ENCODE measurements at regions not wholly inside any gene's neighbourhood (a gene's known extent, or its start where the extent isn't known, plus 50 kb on each side); places are given as distances from the start of the nearest gene placed in this dataset.

DNA sequence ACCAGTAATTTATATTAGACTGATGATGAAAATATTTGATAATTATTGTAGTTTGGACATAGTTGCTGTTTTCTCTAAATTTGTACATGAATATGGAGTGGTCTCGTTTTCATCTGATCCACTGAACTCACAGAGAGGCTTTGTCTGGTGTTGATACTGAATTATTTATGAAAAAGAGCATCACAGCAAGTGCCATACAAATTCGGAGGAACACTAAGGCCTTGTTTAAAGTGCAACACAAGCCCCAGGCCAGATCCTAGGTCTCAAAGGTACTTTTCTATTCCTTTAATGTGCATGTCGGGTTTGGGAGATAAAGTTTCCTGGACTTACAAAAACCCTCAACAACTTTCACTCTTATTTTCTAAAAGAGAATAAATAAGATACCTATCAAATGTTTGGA lies 796.8 kb upstream of the EPHA6 start (continued):
- TF ChIP-seq, protein P1, sequence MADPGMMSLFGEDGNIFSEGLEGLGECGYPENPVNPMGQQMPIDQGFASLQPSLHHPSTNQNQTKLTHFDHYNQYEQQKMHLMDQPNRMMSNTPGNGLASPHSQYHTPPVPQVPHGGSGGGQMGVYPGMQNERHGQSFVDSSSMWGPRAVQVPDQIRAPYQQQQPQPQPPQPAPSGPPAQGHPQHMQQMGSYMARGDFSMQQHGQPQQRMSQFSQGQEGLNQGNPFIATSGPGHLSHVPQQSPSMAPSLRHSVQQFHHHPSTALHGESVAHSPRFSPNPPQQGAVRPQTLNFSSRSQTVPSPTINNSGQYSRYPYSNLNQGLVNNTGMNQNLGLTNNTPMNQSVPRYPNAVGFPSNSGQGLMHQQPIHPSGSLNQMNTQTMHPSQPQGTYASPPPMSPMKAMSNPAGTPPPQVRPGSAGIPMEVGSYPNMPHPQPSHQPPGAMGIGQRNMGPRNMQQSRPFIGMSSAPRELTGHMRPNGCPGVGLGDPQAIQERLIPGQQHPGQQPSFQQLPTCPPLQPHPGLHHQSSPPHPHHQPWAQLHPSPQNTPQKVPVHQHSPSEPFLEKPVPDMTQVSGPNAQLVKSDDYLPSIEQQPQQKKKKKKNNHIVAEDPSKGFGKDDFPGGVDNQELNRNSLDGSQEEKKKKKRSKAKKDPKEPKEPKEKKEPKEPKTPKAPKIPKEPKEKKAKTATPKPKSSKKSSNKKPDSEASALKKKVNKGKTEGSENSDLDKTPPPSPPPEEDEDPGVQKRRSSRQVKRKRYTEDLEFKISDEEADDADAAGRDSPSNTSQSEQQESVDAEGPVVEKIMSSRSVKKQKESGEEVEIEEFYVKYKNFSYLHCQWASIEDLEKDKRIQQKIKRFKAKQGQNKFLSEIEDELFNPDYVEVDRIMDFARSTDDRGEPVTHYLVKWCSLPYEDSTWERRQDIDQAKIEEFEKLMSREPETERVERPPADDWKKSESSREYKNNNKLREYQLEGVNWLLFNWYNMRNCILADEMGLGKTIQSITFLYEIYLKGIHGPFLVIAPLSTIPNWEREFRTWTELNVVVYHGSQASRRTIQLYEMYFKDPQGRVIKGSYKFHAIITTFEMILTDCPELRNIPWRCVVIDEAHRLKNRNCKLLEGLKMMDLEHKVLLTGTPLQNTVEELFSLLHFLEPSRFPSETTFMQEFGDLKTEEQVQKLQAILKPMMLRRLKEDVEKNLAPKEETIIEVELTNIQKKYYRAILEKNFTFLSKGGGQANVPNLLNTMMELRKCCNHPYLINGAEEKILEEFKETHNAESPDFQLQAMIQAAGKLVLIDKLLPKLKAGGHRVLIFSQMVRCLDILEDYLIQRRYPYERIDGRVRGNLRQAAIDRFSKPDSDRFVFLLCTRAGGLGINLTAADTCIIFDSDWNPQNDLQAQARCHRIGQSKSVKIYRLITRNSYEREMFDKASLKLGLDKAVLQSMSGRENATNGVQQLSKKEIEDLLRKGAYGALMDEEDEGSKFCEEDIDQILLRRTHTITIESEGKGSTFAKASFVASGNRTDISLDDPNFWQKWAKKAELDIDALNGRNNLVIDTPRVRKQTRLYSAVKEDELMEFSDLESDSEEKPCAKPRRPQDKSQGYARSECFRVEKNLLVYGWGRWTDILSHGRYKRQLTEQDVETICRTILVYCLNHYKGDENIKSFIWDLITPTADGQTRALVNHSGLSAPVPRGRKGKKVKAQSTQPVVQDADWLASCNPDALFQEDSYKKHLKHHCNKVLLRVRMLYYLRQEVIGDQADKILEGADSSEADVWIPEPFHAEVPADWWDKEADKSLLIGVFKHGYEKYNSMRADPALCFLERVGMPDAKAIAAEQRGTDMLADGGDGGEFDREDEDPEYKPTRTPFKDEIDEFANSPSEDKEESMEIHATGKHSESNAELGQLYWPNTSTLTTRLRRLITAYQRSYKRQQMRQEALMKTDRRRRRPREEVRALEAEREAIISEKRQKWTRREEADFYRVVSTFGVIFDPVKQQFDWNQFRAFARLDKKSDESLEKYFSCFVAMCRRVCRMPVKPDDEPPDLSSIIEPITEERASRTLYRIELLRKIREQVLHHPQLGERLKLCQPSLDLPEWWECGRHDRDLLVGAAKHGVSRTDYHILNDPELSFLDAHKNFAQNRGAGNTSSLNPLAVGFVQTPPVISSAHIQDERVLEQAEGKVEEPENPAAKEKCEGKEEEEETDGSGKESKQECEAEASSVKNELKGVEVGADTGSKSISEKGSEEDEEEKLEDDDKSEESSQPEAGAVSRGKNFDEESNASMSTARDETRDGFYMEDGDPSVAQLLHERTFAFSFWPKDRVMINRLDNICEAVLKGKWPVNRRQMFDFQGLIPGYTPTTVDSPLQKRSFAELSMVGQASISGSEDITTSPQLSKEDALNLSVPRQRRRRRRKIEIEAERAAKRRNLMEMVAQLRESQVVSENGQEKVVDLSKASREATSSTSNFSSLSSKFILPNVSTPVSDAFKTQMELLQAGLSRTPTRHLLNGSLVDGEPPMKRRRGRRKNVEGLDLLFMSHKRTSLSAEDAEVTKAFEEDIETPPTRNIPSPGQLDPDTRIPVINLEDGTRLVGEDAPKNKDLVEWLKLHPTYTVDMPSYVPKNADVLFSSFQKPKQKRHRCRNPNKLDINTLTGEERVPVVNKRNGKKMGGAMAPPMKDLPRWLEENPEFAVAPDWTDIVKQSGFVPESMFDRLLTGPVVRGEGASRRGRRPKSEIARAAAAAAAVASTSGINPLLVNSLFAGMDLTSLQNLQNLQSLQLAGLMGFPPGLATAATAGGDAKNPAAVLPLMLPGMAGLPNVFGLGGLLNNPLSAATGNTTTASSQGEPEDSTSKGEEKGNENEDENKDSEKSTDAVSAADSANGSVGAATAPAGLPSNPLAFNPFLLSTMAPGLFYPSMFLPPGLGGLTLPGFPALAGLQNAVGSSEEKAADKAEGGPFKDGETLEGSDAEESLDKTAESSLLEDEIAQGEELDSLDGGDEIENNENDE (IDR thresholded peaks at IDR 0.05; ENCODE audit: insufficient replicate concordance, low read length), result no peak
- TF ChIP-seq NANOG (IDR thresholded peaks at IDR 0.05; ENCODE audit: insufficient read depth, low read depth, low read length, poor library complexity, severe bottlenecking) (no peak), FOSL1 (IDR thresholded peaks at IDR 0.05; ENCODE audit: insufficient read depth, low read depth, low read length) (no peak), CREB1 (IDR thresholded peaks at IDR 0.05) (no peak), KDM1A (IDR thresholded peaks at IDR 0.05; ENCODE audit: borderline replicate concordance, low read length) (no peak), TCF12 (IDR thresholded peaks at IDR 0.05; ENCODE audit: low read depth, low read length) (no peak), EZH2 (IDR thresholded peaks at IDR 0.05; ENCODE audit: low read depth, low read length, severe bottlenecking) (no peak), CBX5 (IDR thresholded peaks at IDR 0.05; ENCODE audit: low read depth, low read length) (no peak), TAF7 (optimal IDR thresholded peaks at IDR 0.05; ENCODE audit: borderline replicate concordance, low read depth, low read length) (no peak)
- TF ChIP-seq, protein P2, sequence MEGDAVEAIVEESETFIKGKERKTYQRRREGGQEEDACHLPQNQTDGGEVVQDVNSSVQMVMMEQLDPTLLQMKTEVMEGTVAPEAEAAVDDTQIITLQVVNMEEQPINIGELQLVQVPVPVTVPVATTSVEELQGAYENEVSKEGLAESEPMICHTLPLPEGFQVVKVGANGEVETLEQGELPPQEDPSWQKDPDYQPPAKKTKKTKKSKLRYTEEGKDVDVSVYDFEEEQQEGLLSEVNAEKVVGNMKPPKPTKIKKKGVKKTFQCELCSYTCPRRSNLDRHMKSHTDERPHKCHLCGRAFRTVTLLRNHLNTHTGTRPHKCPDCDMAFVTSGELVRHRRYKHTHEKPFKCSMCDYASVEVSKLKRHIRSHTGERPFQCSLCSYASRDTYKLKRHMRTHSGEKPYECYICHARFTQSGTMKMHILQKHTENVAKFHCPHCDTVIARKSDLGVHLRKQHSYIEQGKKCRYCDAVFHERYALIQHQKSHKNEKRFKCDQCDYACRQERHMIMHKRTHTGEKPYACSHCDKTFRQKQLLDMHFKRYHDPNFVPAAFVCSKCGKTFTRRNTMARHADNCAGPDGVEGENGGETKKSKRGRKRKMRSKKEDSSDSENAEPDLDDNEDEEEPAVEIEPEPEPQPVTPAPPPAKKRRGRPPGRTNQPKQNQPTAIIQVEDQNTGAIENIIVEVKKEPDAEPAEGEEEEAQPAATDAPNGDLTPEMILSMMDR (IDR thresholded peaks at IDR 0.05; ENCODE audit: control extremely low read depth in 1 of 3, insufficient read depth in 1 of 3, low read depth in 1 of 3, low read length in 3 of 3), result no peak

Data from H1 (cell line).